Glomerular endothelial cell (primary cell): ENCODE measurements at regions not wholly inside any gene's neighbourhood (a gene's known extent, or its start where the extent isn't known, plus 50 kb on each side); places are given as distances from the start of the nearest gene placed in this dataset.

ENCODE experiments used
- DNase-seq: peaks from one replicate; pipeline ENCODE4 v3.0.0-alpha.2; 2011; ENCODE audit warnings: low read depth, low spot score; ENCODE audit errors: extremely low read depth

- no peak for DNase-seq
These were observed 53.7 kb upstream of the SLC4A10 start for GRCh38 chr2:161570424-161571050.

GRCh38 chr2:161571051-161571429 lies 53.2 kb upstream of the SLC4A10 start:
- DNase-seq: no peak
